ENCODE measurements at regions not wholly inside any gene's neighbourhood (a gene's known extent, or its start where the extent isn't known, plus 50 kb on each side); places are given as distances from the start of the nearest gene placed in this dataset.

DNA sequence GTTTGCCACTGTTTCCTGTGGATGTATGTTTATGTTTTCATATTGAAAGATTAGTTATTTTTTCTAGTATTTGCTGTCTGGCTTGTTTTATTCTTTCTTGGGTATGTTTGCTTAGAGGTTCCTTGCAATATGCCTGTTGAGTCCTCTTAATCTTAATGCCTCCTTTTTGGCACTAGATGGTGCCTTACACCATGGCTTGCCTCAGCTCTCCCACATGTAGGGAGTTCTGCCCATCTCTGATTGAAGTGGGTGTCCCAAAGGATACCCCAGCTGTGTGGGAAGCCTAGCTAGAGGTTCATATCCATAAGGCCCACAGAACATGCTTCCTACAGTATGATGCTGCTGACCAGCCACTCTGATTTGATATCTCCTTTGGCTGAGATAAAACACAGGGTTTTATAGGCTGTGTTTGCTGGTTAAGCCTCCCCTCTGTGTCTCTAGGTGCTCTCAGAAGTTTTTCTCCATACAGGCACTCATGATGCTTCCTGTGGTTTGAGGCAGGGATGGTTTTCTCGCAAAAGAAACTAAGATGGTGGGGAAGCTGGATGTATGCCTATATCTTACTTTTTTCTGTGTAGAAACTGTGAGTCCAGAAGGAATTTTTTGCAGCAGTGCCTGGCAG, 162.4 kb downstream of the ASB9 start (continued):
- TF ChIP-seq SMC3 (conservative IDR thresholded peaks at IDR 0.05; ENCODE audit: insufficient read depth, low read depth, low read length), result no peak
- no peak for TF ChIP-seq MTF1 (CRISPR knock-in tag; IDR thresholded peaks at IDR 0.05; ENCODE audit: borderline replicate concordance)
- no peak for TF ChIP-seq POLR2G (IDR thresholded peaks at IDR 0.05; ENCODE audit: low read depth, low read length)
- TF ChIP-seq, protein P1, sequence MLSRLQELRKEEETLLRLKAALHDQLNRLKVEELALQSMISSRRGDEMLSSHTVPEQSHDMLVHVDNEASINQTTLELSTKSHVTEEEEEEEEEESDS (CRISPR knock-in tag; IDR thresholded peaks at IDR 0.05), result no peak
- TF ChIP-seq DPF2 (IDR thresholded peaks at IDR 0.05), result no peak
- TF ChIP-seq YY1 (IDR thresholded peaks at IDR 0.05; ENCODE audit: borderline replicate concordance in 1 of 3, control insufficient read depth in 1 of 3, extremely low read depth in 1 of 3, insufficient read depth in 3 of 3, insufficient read length in 1 of 3, insufficient replicate concordance in 2 of 3, low read depth in 1 of 3, low read length in 2 of 3), result no peak
- no peak for TF ChIP-seq ZNF253 (CRISPR knock-in tag; conservative IDR thresholded peaks at IDR 0.05)
- no peak for TF ChIP-seq ZFX (CRISPR knock-in tag; IDR thresholded peaks at IDR 0.05)
- no peak for TF ChIP-seq CHD1 (IDR thresholded peaks at IDR 0.05; ENCODE audit: low read length)

DNA sequence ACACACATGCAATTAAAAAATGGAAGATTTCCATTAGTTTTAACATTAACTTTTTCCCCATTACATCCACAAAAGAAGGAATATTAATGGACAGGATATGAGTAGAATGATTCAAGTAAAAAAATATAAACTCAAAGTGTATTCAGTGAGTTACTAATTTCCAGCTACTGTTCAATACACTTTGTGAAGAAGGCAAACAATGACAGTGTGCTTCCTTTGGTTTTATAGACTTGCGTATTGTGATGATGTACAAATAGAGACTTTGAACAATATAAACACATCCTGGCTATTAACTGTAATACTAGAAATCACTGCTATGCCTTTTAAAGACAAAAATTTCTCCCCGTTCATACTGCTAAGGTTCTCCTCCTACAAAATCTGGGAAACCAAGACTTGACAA, 171.4 kb downstream of the ASB9 start:
- no peak overlapping the region for H3K9ac ChIP-seq (ENCODE audit: insufficient read depth in 1 of 2, low read depth in 2 of 2, low read length in 2 of 2)
- DNase-seq (ENCODE audit: extremely low read depth in 1 of 4, low spot score in 3 of 4) (no peak), FAIRE-seq (no peak), ATAC-seq (no peak)
- ChIA-PET CTCF (ENCODE audit: low intra/inter-chr PET ratio) (no interaction called here), POLR2A (no interaction called here)
- no TSS peak for BruUV-seq (replicated peaks)
- 0% methylated on average over 2 of the region's 2 CpGs for WGBS (ENCODE audit: insufficient coverage, low coverage, missing lambda C conversion rate)
- in situ Hi-C loops (cut with MboI) (no loop called here), intact Hi-C loops (cut with micrococcal nuclease) (no loop called here)
- H3K79me2 ChIP-seq (ENCODE audit: control insufficient read depth, insufficient read depth, low read length), result no peaks in the 10 kb centered on the region
- no peak overlapping the region for H3K27ac ChIP-seq (ENCODE audit: extremely low read depth, low read depth, low read length)
- no peak overlapping the region for H2AFZ ChIP-seq (ENCODE audit: low read depth, low read length)
- no peaks in the 10 kb centered on the region for H3K4me1 ChIP-seq (replicated peaks in 1 of 2; ENCODE audit: control insufficient read depth in 2 of 2, insufficient read depth in 2 of 2, low read length in 2 of 2)
- no peaks in the 10 kb centered on the region for H3K27me3 ChIP-seq (ENCODE audit: control insufficient read depth in 2 of 2, insufficient read depth in 2 of 2, low read length in 2 of 2)
- H3K9me3 ChIP-seq (replicated peaks; ENCODE audit: control insufficient read depth, insufficient read depth, low read depth, low read length), result no peaks in the 10 kb centered on the region
- no peaks in the 10 kb centered on the region for H3K36me3 ChIP-seq (ENCODE audit: control insufficient read depth, insufficient read depth, low read length)
- no peak overlapping the region for H3K4me2 ChIP-seq (ENCODE audit: insufficient read depth, low read length)
- H4K20me1 ChIP-seq (replicated peaks; ENCODE audit: control insufficient read depth, insufficient read depth, low read length), result no peaks in the 10 kb centered on the region
- H3K9me1 ChIP-seq (ENCODE audit: control insufficient read depth, insufficient read depth, low read length), result no peaks in the 10 kb centered on the region
- H3K4me3 ChIP-seq, result no peak overlapping the region
- TF ChIP-seq, protein P2, sequence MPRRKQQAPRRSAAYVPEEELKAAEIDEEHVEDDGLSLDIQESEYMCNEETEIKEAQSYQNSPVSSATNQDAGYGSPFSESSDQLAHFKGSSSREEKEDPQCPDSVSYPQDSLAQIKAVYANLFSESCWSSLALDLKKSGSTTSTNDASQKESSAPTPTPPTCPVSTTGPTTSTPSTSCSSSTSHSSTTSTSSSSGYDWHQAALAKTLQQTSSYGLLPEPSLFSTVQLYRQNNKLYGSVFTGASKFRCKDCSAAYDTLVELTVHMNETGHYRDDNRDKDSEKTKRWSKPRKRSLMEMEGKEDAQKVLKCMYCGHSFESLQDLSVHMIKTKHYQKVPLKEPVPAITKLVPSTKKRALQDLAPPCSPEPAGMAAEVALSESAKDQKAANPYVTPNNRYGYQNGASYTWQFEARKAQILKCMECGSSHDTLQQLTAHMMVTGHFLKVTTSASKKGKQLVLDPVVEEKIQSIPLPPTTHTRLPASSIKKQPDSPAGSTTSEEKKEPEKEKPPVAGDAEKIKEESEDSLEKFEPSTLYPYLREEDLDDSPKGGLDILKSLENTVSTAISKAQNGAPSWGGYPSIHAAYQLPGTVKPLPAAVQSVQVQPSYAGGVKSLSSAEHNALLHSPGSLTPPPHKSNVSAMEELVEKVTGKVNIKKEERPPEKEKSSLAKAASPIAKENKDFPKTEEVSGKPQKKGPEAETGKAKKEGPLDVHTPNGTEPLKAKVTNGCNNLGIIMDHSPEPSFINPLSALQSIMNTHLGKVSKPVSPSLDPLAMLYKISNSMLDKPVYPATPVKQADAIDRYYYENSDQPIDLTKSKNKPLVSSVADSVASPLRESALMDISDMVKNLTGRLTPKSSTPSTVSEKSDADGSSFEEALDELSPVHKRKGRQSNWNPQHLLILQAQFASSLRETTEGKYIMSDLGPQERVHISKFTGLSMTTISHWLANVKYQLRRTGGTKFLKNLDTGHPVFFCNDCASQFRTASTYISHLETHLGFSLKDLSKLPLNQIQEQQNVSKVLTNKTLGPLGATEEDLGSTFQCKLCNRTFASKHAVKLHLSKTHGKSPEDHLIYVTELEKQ (CRISPR knock-in tag; IDR thresholded peaks at IDR 0.05), result no peak
- TF ChIP-seq, protein P3, sequence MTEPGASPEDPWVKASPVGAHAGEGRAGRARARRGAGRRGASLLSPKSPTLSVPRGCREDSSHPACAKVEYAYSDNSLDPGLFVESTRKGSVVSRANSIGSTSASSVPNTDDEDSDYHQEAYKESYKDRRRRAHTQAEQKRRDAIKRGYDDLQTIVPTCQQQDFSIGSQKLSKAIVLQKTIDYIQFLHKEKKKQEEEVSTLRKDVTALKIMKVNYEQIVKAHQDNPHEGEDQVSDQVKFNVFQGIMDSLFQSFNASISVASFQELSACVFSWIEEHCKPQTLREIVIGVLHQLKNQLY (CRISPR knock-in tag; conservative IDR thresholded peaks at IDR 0.05), result no peak
- no peak for TF ChIP-seq PRPF4 (IDR thresholded peaks at IDR 0.05; ENCODE audit: insufficient read depth, low read depth, low read length, poor library complexity, severe bottlenecking)
- no peak for TF ChIP-seq MAFF (IDR thresholded peaks at IDR 0.05; ENCODE audit: low read length)
- no peak for TF ChIP-seq ASH1L (IDR thresholded peaks at IDR 0.05; ENCODE audit: borderline replicate concordance, low read depth, partially characterized antibody)
- TF ChIP-seq MED1 (CRISPR knock-in tag; IDR thresholded peaks at IDR 0.05; ENCODE audit: borderline replicate concordance), result no peak

Data from K562 (cell line).